Choroid plexus epithelial cell (primary cell): ENCODE measurements at regions not wholly inside any gene's neighbourhood (a gene's known extent, or its start where the extent isn't known, plus 50 kb on each side); places are given as distances from the start of the nearest gene placed in this dataset.

Experiments used
- DNase-seq: peaks from one replicate; pipeline ENCODE4 v3.0.0-alpha.2; 2010; ENCODE audit warnings: low read depth
- H3K4me3 ChIP-seq: 2 replicates; pipeline ENCODE4 v1.5.1; 2011; ENCODE audit warnings: low read depth, mild to moderate bottlenecking, control low read depth, low read length, moderate library complexity
- CTCF ChIP-seq: conservative IDR thresholded peaks from 2 replicates; pipeline ENCODE4 v1.5.1; 2011; ENCODE audit warnings: low read depth, mild to moderate bottlenecking, control low read depth, inconsistent platforms, low read length, moderate library complexity

GRCh38 chr1:80385650-80386049 is 1379.1 kb upstream of the ADGRL4 start:
- H3K4me3 ChIP-seq: no peak overlapping the region
- DNase-seq: no peak
- TF ChIP-seq CTCF: no peak

GRCh38 chr1:80384959-80385358 is 1378.4 kb upstream of the ADGRL4 start:
- no peak for DNase-seq
- no peak for TF ChIP-seq CTCF
- no peak overlapping the region for H3K4me3 ChIP-seq

- no peak overlapping the region for H3K4me3 ChIP-seq
- peak; percentile 42 for DNase-seq
- no peak for TF ChIP-seq CTCF
These were observed 1377.7 kb upstream of the ADGRL4 start for GRCh38 chr1:80384083-80384830.

GRCh38 chr1:80375662-80376061 is 1369.1 kb upstream of the ADGRL4 start:
- no peak overlapping the region for H3K4me3 ChIP-seq
- no peak for TF ChIP-seq CTCF
- peak; percentile 28 for DNase-seq

GRCh38 chr1:80375109-80375508 is 1368.6 kb upstream of the ADGRL4 start:
- no peak overlapping the region for H3K4me3 ChIP-seq
- no peak for TF ChIP-seq CTCF
- DNase-seq: no peak

- H3K4me3 ChIP-seq: no peak overlapping the region
- no peak for TF ChIP-seq CTCF
- peak; percentile 17 for DNase-seq
These were observed 1363.2 kb upstream of the ADGRL4 start for GRCh38 chr1:80369780-80370179.

- no peak for TF ChIP-seq CTCF
- no peak for DNase-seq
- no peak overlapping the region for H3K4me3 ChIP-seq
These were observed 1360.5 kb upstream of the ADGRL4 start for GRCh38 chr1:80367058-80367457.
